Testis (tissue), 2 donors: ENCODE measurements at regions not wholly inside any gene's neighbourhood (a gene's known extent, or its start where the extent isn't known, plus 50 kb on each side); places are given as distances from the start of the nearest gene placed in this dataset.

Source experiments
- POLR2A ChIP-seq: fragments of 450-650 bp; IDR thresholded peaks from one replicate; pipeline ENCODE4 v1.6.1; 2017; ENCODE audit warnings: antibody characterized with exemption, mild to moderate bottlenecking, moderate library complexity
- TF ChIP-seq, protein P1 (sequence below), 3 experiments: fragments of 450-650 bp in 2 of 3; fragments of 200-600 bp in 1 of 3; sonication (generic) in 1 of 3; IDR thresholded peaks; one replicate each; pipeline ENCODE4 v1.5.1; 2016 to 2019; ENCODE audit warnings: antibody characterized with exemption in 3 of 3, mild to moderate bottlenecking in 2 of 3, moderate library complexity in 1 of 3

DNA sequence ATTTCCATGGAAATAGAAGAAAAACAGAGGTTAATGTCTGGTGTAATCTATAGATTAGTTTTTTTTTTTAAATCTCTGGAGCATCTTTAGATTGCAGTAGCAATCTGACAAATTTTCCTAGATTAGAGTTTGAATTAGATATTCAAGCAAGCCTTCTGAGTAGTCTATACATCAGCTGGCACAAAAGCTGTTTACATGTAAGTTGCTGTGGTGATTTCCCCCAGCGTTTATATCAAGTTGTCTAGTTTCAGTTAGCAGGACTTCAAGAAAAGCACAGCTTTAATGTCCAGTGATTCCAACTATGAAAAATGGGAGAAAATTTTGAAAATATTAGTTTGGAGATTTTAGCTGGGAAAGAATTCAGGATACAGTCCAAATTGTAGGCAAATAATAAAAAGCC is 605.0 kb upstream of the USP15 start:
- TF ChIP-seq POLR2A = no peak
- TF ChIP-seq, protein P1, sequence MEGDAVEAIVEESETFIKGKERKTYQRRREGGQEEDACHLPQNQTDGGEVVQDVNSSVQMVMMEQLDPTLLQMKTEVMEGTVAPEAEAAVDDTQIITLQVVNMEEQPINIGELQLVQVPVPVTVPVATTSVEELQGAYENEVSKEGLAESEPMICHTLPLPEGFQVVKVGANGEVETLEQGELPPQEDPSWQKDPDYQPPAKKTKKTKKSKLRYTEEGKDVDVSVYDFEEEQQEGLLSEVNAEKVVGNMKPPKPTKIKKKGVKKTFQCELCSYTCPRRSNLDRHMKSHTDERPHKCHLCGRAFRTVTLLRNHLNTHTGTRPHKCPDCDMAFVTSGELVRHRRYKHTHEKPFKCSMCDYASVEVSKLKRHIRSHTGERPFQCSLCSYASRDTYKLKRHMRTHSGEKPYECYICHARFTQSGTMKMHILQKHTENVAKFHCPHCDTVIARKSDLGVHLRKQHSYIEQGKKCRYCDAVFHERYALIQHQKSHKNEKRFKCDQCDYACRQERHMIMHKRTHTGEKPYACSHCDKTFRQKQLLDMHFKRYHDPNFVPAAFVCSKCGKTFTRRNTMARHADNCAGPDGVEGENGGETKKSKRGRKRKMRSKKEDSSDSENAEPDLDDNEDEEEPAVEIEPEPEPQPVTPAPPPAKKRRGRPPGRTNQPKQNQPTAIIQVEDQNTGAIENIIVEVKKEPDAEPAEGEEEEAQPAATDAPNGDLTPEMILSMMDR (IDR thresholded peaks at IDR 0.05) = no peak
